ENCODE measurements at regions not wholly inside any gene's neighbourhood (a gene's known extent, or its start where the extent isn't known, plus 50 kb on each side); places are given as distances from the start of the nearest gene placed in this dataset.

DNA sequence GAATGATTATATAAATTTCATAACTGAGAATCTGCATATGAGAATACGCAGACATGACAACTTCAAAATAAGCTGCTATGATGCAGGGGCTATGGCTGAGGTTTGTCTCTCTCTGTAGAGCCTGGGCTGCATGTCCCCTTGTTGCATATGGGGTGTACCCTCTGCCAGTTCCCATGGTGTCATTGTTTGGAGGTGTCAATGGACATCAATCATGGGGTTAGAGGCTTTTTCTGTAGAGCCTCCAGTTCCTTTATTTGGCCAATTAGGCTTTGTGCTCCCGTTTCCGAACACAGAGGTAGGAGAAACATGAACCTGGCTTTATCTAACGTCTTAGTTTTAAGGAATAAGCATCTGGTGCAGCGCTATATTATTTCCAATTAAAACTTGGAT is 77.3 kb upstream of the RARB start:
- no peaks in the 10 kb centered on the region for H3K4me1 ChIP-seq
- H3K9me3 ChIP-seq = no peaks in the 10 kb centered on the region
- TF ChIP-seq, protein P1, sequence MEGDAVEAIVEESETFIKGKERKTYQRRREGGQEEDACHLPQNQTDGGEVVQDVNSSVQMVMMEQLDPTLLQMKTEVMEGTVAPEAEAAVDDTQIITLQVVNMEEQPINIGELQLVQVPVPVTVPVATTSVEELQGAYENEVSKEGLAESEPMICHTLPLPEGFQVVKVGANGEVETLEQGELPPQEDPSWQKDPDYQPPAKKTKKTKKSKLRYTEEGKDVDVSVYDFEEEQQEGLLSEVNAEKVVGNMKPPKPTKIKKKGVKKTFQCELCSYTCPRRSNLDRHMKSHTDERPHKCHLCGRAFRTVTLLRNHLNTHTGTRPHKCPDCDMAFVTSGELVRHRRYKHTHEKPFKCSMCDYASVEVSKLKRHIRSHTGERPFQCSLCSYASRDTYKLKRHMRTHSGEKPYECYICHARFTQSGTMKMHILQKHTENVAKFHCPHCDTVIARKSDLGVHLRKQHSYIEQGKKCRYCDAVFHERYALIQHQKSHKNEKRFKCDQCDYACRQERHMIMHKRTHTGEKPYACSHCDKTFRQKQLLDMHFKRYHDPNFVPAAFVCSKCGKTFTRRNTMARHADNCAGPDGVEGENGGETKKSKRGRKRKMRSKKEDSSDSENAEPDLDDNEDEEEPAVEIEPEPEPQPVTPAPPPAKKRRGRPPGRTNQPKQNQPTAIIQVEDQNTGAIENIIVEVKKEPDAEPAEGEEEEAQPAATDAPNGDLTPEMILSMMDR (IDR thresholded peaks at IDR 0.05) = no peak
- TF ChIP-seq POLR2A (IDR thresholded peaks at IDR 0.05) = no peak
- no peak overlapping the region for H3K27ac ChIP-seq
- H3K4me3 ChIP-seq = no peak overlapping the region
- H3K27me3 ChIP-seq = no peaks in the 10 kb centered on the region
- H3K36me3 ChIP-seq = no peaks in the 10 kb centered on the region
- intact Hi-C loops (cut with DNase I; ENCODE audit: low total_unique reads) = no loop called here
- no peak for DNase-seq

DNA sequence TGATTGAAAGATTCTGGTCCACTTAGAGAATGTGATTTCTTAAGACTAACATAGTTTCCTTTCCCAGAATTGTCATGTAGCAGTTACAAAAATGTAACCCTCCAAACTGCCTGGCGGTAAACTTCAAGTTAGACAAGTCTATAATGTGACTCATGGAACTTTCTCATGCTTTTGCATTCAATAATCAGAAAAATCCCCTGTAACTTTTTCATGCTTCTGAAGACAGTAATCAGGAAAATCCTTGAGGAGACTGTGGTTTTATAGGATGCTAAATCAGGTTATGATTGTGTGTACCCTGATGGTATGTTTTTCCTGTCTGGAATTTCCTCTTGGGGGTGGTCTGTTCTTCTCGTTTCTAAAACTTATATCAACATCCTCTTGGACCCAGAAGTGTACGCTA is 74.0 kb upstream of the RARB start:
- Histone ChIP-seq H3K9me3 (no peaks in the 10 kb centered on the region), H3K4me3 (no peak overlapping the region), H3K4me1 (no peaks in the 10 kb centered on the region), H3K27ac (no peak overlapping the region), H3K27me3 (no peaks in the 10 kb centered on the region), H3K36me3 (no peaks in the 10 kb centered on the region)
- no peak for TF ChIP-seq POLR2A (IDR thresholded peaks at IDR 0.05)
- TF ChIP-seq, protein P1 (IDR thresholded peaks at IDR 0.05) = no peak
- intact Hi-C loops (cut with DNase I; ENCODE audit: low total_unique reads) = no loop called here
- DNase-seq = no peak

DNA sequence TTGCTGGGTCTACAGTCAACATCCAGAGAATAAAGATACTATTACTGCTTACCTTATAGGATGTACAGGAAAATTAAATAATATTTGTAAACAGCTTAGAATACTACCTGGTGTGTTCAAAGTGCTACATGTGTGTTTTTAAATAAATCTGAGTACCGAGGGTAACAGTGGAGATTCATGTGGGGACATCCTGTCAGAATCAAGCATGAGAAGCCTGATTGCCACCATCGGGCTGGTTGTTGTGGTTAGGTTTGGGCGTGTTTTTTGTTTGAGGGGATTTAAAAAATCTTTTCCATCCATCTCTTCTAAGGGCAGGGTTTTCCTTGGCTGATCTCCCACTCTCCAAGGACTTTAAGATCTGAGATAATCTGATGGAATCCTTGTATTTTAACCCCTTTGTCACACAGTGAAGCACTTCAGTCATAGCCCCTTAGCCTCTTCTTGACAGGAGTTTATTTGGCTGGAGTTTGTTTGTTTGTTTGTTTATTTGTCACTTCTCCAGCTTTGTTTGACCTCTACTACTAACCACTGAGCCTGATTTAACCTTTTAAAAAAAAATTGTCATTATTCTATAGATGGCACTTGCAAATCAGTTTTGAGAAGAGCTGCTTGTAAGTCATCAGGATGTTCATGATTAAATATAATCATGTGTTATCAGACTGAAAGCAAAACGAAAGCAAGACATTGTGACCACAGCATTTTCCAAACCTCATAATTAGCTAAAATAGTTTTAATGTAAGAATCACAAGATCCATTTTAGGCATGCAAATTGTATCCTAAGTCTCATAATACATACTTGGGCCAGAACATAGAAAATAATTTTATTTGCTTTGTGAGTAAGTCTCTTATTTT is 72.8 kb upstream of the RARB start:
- no peak for TF ChIP-seq POLR2A (IDR thresholded peaks at IDR 0.05)
- TF ChIP-seq, protein P1 (IDR thresholded peaks at IDR 0.05) = no peak
- no peaks in the 10 kb centered on the region for H3K27me3 ChIP-seq
- H3K36me3 ChIP-seq = no peaks in the 10 kb centered on the region
- H3K4me1 ChIP-seq = no peaks in the 10 kb centered on the region
- intact Hi-C loops (cut with DNase I; ENCODE audit: low total_unique reads) = no loop called here
- no peak overlapping the region for H3K27ac ChIP-seq
- no peaks in the 10 kb centered on the region for H3K9me3 ChIP-seq
- no peak for DNase-seq
- H3K4me3 ChIP-seq = no peak overlapping the region

DNA sequence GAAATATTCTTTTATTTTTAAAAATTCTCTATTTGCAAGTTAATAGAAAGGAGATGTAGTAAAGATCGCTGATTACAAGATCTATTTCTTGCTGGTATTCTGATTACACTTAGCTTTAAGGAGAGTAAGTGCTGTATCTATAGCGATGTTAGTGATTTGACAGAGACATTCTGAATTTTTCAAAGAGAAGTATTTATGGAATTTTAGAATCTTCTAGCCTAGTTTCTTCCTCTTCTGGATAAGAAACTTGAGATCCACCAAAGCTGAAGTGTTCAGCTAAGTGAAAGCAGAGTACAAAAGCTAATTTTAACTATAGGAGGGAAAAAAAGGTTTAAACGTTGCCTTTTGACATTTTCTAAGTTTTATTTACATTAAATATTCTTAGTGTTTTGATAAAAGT is 72.1 kb upstream of the RARB start:
- H3K4me3 ChIP-seq = no peak overlapping the region

DNA sequence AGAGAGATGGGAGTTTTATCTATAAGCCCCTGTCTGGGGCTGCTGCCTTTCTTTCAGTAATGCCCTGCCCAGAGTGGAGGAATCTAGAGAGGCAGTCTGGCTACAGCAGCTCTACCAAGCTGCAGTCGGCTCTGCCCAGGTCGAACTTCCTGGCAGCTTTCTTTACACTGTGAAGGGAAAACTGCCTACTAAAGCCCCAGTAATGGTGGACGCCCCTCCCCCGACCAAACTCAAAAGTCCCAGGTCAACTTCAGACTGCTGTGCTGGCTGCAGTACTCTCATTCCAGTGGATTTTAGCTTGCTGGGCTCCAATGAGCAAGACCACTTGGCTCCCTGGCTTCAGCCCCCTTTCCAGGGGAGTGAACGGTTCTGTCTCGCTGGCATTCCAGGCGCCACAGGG is 65.9 kb upstream of the RARB start:
- Histone ChIP-seq H3K9me3 (no peaks in the 10 kb centered on the region), H3K4me1 (no peaks in the 10 kb centered on the region), H3K27me3 (no peaks in the 10 kb centered on the region), H3K36me3 (no peaks in the 10 kb centered on the region), H3K4me3 (no peak overlapping the region), H3K27ac (no peak overlapping the region)
- DNase-seq = no peak
- intact Hi-C loops (cut with DNase I; ENCODE audit: low total_unique reads) = no loop called here
- no peak for TF ChIP-seq POLR2A (IDR thresholded peaks at IDR 0.05)
- TF ChIP-seq, protein P1 (IDR thresholded peaks at IDR 0.05) = no peak

More for the DNA sequence above, 72.1 kb upstream of the RARB start:
- Histone ChIP-seq H3K36me3 (no peaks in the 10 kb centered on the region), H3K4me1 (no peaks in the 10 kb centered on the region), H3K27ac (no peak overlapping the region), H3K27me3 (no peaks in the 10 kb centered on the region), H3K9me3 (no peaks in the 10 kb centered on the region)
- no peak for DNase-seq
- TF ChIP-seq, protein P1 (IDR thresholded peaks at IDR 0.05) = no peak
- TF ChIP-seq POLR2A (IDR thresholded peaks at IDR 0.05) = no peak
- intact Hi-C loops (cut with DNase I; ENCODE audit: low total_unique reads) = no loop called here
